GM21423 (cell line): ENCODE measurements at regions not wholly inside any gene's neighbourhood (a gene's known extent, or its start where the extent isn't known, plus 50 kb on each side); places are given as distances from the start of the nearest gene placed in this dataset.

Source experiments
- ATAC-seq: cut with Tn5 transposase; IDR thresholded peaks from one replicate; pipeline ENCODE4 v1.9.1; 2021; ENCODE audit warnings: mild to moderate bottlenecking, moderate library complexity; ENCODE audit not compliant: unreplicated experiment

DNA sequence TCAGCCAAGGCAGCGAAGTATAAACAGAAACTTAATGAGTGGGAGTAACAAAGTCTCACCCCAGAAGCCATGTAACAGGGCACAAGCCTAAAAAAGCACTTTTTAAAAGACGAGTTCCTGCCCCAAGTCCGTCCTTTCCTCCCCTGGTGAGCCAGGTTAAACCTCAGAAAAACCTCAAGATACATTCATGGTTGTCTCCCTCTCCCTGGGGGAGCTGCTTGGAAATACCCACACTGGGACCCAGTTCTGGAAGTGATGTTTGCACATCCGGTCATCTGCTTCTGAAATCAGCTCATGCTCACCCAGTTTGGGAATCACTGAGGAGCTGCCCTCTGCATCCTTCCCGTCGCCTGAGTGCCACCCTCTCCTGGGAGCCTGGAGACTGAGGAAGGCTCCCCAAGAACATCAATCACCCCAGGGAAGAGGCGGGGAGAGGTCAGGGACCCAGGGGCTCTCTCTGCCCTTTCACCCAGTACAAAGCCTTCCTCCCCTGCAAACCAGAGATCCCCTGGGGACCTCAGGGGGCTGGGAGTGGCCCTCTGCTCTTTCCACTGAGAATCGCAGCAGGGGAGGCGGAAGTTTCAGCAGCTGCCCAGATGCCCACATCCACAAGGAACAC, 150.6 kb upstream of the AGAP1 start:
- no peak for ATAC-seq

DNA sequence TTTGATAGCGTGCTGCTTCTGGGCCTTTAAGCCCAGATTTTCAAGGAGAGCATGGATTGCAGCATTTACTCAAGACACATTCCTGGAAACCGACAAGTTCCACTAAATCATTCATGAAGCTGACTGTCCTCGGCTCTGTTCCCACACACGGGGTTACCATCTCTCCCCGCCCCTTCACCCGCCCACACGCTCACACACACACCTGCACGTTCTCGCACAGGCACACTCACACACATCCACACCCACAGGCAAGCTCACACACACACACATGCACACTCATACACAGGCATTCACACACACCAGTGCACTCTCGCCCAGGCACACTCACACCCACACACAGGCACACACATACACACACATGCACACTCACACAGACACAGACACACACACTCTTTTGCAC, 150.0 kb upstream of the AGAP1 start:
- no peak for ATAC-seq

DNA sequence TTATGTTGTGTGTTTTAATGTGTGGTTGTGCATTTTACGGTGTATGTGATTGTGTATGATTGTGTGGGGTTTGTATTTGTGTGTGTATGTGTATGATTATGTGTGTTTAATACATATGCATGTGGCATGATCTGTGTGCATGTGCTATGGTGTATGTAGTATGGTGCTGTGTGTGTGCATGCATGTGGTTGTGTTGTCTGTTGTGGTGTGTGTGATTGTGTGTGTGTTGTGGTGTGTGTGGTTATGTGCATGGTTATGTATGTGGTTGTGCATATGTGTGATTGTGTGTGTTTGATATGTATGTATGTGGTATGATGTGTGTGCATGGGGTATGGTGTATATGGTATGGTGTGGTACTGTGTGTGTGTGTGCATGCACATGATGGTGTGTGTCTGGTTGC, 148.1 kb upstream of the AGAP1 start:
- no peak for ATAC-seq

DNA sequence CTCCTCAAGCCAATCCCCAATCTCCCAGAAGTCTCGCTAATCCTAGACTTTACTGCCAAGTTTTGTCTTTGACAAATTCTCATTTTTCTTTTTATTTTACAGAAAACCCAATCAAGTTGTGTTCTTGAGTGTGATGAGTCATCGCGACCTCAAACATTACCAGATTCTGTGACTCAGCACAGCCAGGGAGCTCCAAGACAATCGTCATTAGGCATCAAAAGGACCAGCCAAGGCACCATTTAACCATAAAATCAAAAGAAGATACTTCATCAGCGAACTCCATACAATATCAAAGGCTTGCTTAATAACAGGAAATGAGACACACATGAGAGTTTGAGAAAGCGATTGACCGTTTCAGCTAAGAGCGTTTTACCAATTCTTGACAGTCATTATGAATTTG, 146.2 kb upstream of the AGAP1 start:
- no peak for ATAC-seq

DNA sequence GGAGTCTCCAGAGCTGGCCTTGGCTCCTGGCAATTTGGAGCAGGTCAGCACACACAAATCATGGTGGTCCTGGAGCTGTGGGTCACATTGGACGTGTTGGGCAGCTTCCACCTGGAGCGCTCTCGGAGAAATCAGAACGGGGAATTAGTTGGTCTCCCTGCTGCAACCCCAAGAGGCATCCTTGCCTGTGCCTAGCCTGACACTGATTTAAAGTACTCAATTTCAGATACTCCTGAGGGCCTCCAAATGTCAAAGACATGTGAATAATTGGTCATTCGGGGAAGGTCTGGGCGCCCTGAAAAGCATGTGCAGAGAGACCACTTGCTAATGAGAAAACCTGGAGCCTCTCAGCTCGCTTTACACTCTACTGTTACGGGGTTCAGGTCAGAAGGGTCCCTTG, 145.5 kb upstream of the AGAP1 start:
- ATAC-seq, result no peak

DNA sequence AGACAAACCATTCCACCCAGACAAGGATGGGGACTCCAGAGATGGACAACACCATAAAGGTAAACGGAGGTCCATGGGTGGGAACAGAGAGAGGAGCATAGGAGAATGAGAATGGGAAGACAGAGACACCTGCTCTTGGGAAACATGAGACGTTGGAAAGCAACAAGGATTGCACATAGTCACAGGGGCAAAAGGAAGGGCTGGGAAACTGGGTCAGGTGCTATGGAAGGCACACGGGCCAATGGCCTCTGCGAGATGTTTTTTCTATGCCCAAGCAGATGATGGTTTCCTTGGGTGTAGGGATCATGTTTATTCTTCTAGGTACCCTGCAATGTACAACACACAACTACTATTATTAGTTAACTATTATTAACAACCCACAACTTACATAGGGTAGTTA, 143.6 kb upstream of the AGAP1 start:
- no peak for ATAC-seq

DNA sequence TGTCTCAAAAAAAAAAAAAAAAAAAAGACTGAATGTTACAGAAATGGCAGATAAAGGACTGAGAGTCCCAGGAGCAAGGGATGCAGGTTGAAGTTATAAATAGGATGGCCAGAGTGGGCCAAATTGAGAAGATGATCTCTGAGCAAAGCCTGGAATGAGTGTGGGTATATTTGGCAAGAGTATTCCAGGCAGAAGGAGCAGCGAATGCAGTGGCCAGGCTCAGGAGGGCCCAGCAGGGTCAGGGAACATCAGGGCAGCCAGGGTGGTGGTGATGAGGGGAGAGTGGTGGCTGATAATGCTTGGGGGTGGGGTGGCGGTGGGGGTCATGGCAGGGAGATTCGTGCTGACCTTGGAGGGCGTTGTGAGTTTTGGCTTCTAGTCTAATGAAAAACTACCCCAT, 141.3 kb upstream of the AGAP1 start:
- no peak for ATAC-seq

DNA sequence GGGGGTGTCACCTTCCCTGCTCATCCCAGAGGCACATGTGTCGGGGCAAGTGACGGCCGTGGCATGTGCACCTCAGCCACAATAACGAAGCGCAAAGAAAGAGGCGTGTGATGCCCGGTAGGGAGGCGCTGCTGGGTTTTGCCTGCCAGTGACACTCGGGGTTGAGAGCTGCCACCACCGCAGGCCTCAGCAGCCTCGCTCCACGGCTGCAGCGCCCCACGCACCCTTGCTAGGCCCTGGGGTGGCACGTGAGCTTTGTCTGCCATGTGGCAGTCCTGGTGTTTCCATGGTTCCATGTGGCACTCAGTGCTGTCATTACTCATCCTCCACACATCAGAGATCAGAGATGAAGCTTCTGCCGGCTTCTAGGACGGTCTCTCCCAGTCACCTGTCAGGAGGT, 136.0 kb upstream of the AGAP1 start:
- no peak for ATAC-seq

DNA sequence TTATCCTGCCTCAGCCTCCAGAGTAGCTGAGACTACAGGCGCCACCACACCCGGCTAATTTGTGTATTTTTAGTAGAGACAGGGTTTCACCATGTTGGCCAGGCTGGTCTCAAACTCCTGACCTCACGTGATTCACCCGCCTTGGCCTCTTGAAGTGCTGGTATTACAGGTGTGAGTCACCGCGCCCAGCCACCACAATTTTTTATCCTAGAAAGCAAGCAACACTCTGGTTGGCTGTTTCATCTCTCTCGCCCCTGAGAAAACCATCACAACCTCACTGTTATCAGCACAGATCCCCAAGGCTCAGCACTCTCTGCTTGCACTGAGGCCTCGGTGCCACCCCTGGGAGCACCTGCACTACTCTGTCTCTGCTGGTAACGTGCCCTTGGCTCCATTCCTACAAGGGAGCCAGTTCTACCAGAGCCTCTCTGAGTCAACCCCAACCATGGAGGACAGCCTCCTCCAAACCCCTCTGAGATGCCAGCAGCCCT, 134.8 kb upstream of the AGAP1 start:
- no peak for ATAC-seq

DNA sequence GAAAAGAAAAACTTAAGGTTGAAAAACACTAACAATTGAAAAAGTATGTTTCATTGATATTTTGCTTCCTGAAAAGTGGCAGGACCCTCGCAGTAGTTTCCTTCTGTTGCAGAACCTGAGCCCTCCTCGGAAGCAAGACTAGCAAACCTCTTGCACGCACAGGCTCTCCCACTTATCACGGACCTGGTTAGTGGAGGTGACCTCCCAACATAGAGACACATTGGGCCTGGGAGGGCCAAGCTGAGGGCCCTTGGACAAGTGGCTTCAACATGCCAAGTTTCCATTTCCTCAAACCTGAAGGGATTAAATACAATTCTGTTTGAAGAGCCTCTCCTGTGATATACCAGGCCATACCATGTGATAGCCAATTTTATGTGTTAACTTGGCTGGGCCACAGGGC, 133.4 kb upstream of the AGAP1 start:
- ATAC-seq, result no peak

DNA sequence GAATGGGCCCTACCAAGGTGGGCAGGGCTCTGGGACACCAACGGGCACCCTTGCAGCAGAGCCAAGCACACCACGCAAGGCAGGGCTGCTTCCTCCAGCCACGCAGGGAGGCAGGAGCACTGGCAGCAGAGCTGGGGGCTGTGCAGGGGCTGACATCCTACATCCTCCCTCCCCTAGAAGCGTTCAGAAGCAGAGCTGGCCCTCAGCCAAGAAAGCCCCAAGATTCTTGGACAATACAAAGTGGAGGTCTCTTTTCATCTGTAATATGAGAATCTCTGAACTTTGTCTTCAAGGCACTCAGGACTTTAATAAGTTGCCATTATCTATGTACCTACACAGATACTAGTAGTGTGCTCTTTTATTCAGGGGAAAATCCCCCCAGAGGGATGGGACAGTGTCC, 128.1 kb upstream of the AGAP1 start:
- no peak for ATAC-seq

DNA sequence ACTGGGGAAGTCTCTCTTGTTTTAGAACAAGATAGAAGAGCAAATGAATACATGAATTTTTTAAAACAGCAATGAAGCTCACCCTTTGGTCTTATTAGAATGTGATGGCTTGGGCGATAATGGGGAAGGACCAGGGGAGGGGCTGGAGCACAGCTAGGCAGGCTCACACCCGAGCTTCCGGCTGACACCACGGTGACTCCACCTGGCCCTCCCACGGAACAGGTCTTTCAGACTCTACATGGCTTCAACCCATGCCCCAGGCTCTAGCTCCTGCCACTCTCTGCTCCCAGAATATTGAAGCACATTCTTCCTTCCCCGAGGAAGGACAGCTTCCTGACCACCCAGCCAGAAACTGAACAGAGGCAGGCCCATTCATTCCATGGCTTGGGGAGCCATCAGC, 127.5 kb upstream of the AGAP1 start:
- no peak for ATAC-seq

DNA sequence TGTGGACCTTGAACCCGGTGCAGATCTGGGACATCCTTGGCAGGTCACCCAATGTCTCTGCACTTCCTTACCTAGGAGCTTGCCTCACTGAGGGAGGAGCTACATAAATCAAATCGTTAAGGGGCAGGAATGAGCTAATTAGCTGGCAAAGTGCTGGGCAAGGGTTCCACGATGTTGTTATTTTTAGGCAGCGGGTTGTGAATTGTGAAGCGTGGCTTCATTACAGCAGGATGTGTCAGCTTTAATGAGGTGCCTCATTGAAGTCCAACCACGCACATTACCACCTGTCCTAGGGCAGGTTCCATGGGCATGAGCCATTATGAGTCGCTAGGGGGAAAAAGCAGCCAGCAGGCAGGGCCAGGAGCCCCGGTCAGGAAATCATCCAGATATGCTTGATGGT, 127.0 kb upstream of the AGAP1 start:
- ATAC-seq, result no peak

DNA sequence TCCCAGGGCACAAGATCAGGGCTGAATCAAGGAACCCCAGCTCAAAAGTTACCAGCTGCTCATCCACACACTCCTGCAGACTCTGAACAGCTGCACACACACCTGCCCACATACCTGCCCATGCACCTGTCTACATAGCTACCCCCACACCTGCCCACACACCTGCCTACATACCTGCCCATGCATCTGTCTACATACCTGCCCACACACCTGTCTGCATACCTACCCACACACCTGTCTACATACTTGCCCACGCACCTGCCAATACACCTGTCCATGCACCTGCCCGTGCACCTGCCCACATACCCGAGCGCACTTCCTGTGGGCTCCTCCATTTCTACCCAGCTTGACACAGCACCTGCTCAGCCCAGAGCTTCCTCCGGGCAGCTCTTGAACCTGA, 122.8 kb upstream of the AGAP1 start:
- ATAC-seq, result no peak

DNA sequence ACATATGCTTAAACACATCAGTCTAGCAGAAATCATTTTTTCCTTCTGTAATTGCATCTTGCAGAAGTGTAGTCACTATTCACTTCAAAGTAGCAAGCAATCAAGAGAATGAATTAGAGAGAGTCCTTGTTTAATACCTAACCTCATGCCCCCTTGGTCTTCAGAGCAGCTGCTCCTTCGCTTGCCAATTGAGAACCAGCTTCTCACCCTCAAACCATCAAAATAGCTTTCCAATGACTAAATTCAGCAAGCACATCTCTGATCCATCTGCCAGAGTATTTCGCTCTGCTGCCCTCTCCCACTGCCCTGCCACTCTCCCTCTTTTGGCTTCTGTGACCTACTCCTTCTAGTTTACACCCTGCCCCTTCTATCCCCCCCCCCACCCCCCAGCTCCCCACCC, 120.7 kb upstream of the AGAP1 start:
- no peak for ATAC-seq

DNA sequence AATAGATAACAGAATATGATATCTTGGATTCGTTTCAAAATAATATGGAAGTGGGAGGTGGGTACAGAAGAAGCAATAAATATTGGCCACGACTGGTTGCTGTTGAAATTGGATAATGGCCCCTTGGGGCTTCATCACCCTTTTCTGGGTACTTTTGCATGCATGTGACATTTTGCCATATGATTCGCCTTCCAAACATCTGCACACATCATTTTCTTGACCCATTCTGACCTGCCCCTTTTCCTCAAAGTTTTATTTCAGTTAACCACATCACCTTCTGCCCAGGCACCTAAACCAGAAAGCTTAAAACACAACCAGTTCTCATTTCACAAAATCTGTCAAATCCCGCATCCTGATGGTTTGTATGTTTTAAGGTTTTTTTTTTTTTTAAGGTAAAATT, 116.7 kb upstream of the AGAP1 start:
- ATAC-seq, result no peak

DNA sequence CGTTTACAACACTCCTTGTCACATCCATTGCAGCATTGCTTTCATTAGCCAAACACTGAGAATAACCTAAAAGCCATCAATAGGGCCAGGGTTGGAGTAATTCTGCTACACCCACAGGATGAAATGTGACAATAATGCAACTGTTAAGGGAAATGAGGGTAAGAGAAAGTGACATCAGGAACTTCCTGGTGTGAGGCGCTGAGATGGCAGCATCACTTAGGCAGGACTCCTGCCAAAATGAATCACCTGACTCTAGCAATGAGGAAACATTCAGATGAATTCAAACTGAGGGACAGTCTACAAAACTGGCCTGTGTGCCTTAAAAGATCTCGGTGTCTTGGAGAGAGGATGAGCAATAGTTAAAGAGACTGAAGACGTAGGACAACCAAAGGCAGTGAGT, 115.6 kb upstream of the AGAP1 start:
- ATAC-seq, result no peak

DNA sequence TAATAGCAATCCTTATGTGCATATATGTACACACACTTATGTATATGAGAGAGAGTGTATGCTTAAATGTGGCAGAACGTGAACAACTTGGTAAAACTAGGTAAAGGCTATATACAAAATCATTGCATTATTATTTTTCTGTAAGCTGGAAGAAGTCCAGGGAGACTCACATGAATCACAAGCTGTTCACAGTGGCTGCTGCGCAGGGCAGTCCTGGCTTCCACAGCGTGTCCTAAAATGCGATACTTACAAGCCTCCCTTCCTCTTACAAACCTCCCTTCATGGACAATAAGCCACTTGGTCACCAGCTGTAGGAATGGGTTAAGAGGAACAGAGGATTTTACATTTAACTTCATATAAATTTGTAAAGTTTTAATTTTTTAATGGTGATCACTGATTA, 114.9 kb upstream of the AGAP1 start:
- ATAC-seq, result no peak

DNA sequence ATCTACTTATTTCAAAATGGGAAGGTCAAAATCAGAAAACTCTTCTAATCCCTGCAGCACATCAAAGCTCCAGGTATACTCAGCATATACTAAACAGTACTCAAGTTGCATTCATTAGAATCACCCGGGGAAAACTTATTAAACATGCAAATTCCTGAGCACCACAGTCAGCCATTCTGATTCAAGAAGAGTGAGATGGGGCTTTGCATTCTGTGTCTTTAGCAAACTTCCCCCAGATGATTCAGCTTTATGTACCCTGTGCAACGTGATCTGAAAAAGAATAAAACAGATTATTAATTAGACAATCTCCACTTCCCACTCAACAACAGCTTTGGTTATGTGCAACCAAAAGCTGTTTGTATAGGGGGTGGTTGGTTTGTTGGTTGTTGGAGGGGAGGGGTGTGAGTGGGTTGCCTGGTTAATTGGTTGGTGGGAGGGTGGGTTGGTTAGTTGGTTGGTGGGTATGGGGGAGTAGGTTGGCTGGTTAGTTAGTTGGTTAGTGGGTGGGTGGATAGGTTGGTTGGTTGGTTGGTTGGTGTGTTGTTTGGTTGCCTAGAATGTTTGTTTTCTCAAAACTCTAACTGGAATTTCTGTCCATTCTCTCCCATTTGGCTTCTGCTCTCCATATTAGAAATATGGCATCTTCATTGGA, 112.5 kb upstream of the AGAP1 start:
- ATAC-seq, result no peak

DNA sequence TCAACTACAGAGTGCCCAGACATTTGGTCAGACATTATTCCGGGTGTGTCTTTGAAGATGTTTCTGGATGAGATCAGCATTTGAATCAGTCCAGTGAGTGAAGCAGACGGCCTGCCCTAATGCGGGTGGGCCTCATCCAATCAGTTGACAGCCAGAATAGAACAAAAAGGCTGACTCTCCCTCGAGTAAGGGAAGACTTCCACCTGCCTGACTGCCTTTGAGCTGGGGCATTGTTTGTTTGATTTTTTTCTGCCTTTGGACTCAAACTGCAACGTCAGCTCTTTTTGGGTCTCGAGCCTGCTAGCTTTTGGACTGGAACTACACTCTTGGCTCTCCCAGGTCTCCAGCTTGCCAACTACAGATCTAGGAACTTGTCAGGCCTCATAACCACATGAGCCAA, 111.7 kb upstream of the AGAP1 start:
- ATAC-seq, result no peak

DNA sequence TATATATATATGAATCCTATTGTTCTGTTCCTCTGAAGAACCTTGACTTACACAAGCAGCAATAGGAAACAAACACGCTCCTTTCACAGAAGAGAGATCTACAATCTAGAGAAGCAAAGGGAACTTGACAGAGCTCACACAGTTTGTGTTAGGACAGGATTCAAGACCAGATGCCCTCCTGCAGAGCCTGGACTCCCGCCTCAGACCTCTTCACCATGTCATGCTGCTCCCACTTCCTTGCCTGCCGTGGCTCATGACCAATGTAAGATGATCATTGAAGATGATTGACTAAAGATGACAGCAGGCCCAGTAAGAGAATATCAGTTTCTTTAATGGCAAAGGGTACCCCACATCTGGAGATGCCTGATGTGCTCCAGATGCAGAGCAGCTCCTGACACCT, 111.2 kb upstream of the AGAP1 start:
- no peak for ATAC-seq

DNA sequence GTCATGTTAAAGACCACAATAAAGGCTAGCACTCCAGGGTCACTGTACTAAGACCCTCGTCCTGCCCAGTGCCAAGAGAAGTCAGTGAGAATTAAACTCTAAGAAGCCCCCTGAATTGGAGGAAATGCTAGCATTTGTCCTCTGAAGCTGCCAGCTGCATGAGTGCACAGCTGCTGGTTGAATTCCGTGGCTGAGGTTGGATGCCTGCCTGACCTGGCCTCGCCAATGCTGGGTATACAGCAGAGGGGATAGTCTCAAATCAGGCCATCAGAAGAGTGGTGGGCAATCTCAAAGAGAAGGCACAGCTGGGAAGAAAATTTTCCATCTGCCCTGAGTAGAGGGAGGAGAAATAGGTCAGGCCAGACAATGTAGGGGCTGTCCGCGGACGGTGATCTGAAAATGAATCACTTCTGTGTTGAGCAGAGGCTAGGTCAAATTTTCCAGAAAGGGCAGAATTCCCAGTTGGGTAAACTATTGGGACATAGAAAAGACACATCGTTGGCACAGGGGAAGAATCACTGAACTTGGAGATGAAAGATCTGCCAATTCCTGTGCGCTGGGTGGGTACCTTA, 110.5 kb upstream of the AGAP1 start:
- ATAC-seq, result no peak

DNA sequence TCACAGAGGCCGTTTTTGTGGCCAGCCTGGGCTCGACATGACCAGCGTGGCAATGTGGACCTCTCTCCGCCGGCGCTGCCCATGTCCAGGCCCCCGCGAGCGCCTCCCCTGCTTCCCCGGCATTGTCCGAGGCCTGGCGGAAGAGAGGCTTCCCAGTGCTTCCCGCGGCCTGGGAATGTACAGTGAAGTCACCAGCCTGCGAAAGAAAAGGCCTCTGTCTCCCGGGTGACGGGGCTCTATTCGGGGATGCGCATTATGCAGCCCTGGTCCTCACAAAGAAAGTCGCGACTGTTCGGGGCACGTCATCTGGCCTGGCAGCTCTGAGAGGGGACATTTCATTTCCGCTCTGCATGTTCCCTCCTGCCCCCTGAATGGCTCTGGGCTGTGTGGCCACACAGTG, 109.2 kb upstream of the AGAP1 start:
- no peak for ATAC-seq
